ENCODE measurements at regions not wholly inside any gene's neighbourhood (a gene's known extent, or its start where the extent isn't known, plus 50 kb on each side); places are given as distances from the start of the nearest gene placed in this dataset.
"Not testable (repeated sequence)": the region's sequence is repeated elsewhere in the genome, so short reads cannot be mapped to it uniquely, and the experiment has no call there.

- ATAC-seq: no peak
Observed at GRCh38 chr11:134943544-134943943, 531.5 kb upstream of the B3GAT1 start.

- ATAC-seq: no peak
Observed at GRCh38 chr11:134942681-134943080, 530.6 kb upstream of the B3GAT1 start.

DNA sequence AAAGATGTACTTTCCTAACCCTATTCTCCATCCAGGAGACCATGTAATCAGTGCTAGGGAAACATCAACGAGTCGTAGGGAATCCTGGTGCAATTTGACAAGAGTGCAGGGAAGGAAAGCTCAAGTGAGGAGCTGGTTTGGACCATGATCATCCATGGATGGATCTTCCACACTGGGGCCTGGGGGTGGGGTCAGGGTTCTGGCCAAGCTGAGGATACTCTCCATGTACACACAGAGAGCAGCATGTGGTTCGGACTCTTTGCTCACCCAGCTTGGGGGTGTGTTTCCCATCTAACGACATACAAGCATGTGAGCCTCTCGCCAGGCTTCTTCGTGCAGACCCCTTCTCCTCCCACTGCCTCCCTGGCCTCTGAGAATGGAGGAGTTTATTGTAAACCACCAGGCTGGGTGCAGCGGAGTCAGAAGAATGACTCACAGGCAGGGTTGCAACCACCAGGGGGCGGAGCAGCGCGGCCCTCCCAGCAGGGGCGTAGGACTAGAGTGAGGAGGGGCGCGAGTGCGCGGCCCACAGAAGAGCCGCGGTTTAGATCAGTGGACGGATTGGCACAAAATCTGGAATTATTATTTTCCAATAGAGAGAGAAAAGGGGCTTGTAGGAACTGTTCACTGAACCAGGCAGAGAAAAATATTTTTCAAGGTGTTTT lies 530.0 kb upstream of the B3GAT1 start:
- ATAC-seq: not testable (repeated sequence)

DNA sequence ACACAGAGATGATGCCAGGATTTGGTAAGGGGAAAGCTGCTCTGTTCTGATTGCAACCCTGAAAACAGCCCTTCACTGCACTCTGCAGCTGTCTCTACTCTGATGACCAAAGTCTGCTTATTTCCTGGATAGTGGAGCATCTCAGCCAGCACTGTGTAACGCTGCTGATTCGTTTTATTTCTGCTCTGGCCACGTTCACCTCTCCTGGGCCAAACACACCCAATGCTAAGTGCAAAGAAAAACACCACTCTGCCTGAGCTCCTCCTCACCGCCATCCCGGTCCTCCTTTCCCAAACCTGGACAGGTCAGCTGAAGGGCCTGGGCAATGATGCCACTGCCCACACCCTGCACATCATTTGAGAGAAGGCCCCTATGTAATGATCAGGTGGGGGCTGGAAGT lies 529.3 kb upstream of the B3GAT1 start:
- no peak for ATAC-seq

GRCh38 chr11:134940441-134941126 lies 528.5 kb upstream of the B3GAT1 start:
- no peak for ATAC-seq

DNA sequence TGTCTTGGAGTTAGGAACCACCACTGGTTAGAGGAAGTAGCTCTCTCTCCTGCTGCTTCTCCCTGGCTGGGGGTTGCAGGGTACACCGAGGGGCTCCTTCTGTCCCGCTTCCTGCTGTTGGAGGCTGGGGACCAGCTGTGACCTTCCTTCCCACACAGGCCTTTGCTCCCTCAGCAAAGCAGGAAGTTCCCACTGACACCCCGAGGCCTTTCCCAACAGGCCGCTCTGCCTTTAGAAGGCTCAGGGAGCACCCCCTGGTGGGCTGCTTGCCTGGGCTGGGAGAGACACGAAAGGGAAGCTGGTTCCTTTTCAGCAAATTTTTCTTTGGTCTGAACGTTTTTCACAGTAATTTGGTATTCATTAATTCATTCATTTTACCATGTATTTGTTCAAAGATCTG lies 527.9 kb upstream of the B3GAT1 start:
- ATAC-seq: no peak

DNA sequence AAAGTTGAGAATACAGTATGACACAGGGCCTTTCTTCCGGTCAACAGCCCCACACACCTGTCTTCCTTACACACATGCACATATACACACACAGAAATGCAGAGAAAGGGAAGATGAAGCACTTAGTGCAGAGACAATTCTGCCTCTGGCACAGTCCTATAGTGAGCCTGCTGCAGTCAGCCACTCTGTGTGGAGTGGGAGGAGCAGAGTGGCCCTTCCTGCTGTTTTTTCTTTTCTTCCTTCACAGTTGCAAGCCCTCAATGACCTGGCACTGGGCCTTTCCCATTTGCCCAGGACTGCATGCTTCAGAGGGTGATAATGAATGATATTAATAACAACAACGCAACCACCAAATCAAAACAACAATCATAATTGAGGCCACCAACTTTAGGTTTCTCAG lies 527.0 kb upstream of the B3GAT1 start:
- ATAC-seq: no peak

- ATAC-seq: no peak
Observed at GRCh38 chr11:134938212-134938611, 526.2 kb upstream of the B3GAT1 start.

GRCh38 chr11:134937193-134937592 lies 525.2 kb upstream of the B3GAT1 start:
- not testable (repeated sequence) for ATAC-seq

GRCh38 chr11:134932761-134933160 lies 520.7 kb upstream of the B3GAT1 start:
- no peak for ATAC-seq

DNA sequence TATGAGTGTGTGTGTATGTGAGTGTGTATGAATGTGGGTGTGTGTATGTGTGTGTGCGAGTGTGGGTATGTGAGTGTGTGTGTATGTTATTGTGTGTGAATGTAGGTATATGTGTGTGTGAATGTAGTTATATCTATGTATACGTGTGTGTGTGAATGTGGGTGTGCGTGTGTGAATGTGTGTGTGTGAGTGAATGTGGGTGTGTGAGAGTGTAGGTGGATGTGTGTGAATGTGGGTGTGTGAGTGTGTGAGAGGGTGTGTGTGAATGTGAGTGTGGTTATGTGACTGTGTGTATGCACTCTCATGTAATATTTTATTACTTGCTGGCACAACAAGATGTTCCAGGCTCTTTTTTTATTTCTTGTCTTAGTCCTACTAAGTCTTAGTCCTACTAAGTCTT lies 513.4 kb upstream of the B3GAT1 start:
- no peak for ATAC-seq

DNA sequence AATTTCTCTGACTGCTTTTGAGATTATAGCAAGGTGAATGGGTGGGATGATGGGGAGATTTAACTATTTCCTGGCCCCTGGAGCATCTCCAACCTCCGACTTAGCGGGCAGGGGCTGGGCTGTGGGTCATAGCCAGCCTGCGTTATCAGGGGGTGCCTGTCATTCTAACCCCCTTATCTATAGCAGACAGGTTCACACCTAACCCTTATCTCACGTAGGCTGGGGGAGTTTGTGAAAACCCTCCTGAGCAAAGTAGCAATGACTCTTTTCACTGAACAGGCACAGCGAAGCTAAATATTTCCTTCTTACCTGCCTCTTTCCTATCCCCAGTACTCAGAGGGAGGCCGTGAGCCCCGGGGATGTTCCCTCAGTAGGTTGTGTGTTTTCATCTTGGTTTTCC lies 511.4 kb upstream of the B3GAT1 start:
- ATAC-seq: no peak

DNA sequence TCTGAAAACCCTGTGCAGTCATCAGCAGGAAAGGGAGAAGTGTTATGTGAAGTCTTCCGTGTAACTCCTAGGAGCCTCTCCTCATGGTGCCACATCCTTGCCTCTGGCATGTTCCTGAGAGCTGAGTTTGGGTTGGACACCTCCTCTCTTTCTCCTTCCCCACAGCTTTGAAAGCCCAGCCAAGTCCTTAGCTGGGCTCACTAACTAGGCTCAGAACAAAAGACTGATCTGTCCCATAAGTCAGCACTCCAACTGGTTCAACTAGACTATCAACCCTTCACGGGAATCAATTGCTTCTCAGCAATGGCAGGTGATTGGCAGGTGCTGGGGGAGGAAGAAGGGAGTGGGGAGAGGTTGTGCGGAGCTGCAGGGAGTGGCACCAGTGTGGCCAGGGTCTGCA lies 509.9 kb upstream of the B3GAT1 start:
- peak; percentile 67 for ATAC-seq

GRCh38 chr11:134920851-134921608 lies 509.0 kb upstream of the B3GAT1 start:
- no peak for ATAC-seq

GRCh38 chr11:134916421-134917213 lies 504.6 kb upstream of the B3GAT1 start:
- ATAC-seq: no peak

DNA sequence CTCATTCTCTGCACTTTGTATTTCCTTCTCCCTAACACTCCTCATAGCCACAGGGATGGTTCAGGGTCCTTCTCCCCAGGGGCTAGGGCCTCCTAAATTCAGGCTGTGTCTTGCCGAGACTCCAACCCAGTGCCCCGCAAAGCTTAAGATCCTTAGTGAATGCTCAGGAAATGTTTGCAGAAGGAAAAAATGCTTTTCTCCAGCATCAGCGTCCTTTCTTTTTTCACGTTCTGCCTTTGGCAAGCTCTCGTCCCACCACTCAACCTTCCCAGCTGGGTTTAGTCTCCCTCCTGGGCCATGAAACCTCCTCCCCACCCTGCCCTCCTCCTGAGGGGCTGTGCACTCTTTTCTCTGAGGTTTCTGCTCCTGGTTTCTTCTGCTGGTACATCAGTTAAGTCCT lies 503.8 kb upstream of the B3GAT1 start:
- no peak for ATAC-seq

GRCh38 chr11:134915212-134915611 lies 503.2 kb upstream of the B3GAT1 start:
- ATAC-seq: no peak

- no peak for ATAC-seq
Observed at GRCh38 chr11:134913999-134914590, 502.1 kb upstream of the B3GAT1 start.

DNA sequence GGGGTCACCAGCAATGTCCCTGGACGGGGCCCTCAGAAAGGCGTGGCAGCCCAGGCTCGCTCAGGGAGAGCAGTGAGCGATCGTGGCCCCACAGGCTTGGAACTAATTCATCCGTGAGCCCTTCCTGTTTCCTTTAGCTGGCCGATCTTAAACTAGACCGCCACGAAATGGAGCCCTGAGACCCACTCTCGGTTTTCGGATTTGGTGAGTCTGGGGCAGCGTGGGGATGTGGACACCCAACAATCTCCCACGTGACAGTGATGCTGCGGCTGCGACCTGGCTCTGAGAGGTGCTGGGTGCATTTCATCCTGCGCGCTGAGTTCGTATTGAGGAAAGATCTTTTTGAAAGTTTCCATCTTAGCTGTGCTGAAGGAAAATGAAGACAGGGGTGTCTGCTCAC lies 501.3 kb upstream of the B3GAT1 start:
- no peak for ATAC-seq

DNA sequence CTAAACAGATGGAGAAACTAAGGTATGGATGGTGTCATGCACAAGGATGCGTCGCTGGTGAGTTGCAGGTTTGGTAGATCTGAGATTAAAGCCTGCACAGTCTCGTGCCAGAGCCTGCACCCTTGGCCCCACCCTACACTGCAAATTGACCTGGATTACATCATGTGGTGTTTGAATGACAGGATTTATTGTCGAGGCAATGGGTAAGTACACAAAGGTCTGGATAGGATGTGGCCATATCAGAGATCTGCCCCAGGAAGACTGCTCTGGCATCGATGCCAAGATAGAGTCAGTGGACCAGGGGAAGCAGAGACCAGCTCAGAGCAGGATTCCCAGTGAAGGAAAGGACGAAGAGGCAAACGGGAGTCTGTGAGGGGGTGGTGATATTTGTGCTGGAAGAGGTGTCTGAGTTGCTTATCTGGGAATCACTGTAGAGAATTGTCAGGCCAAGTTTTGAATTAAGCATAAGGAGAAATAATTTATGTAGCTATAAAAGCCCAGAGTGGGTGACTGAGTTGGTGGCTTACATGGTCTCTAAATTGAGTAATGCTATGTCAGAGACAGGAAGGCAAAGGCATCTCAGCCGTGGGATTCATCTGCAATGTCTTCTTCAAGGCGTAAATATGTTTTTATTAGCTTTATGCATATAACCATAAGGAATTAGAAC lies 499.6 kb upstream of the B3GAT1 start:
- no peak for ATAC-seq

GRCh38 chr11:134908583-134908982 lies 496.5 kb upstream of the B3GAT1 start:
- no peak for ATAC-seq

- no peak for ATAC-seq
Observed at GRCh38 chr11:134907636-134908035, 495.6 kb upstream of the B3GAT1 start.
